SKM-1 treated with dmso at 0.1 percent for 144 hours (cell line): ENCODE measurements at regions not wholly inside any gene's neighbourhood (a gene's known extent, or its start where the extent isn't known, plus 50 kb on each side); places are given as distances from the start of the nearest gene placed in this dataset.

Experiments used
- DNase-seq: peaks from one replicate; lab custom pipeline; 2025; ENCODE audit not compliant: unreplicated experiment; lab: John Stamatoyannopoulos, UW

DNA sequence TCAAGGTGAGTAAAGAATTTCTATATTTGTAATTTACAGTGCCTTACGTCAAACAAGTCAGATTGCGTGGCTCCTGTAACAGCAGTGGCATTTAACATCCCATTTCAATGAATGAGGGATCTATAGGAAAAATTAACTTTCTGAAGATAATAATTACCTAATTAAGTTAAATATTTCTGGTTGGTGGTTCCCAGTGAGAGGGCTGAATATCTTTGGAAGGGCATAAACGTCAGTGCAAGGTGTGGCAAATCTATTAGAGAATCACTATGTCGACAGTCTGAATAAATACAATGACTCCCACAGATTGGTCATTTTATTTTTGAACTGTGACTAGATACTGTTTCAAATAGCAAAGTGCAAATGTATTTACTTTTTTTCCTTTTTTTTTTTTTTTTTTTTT is 80.0 kb downstream of the S1PR1 start:
- no peak for DNase-seq

DNA sequence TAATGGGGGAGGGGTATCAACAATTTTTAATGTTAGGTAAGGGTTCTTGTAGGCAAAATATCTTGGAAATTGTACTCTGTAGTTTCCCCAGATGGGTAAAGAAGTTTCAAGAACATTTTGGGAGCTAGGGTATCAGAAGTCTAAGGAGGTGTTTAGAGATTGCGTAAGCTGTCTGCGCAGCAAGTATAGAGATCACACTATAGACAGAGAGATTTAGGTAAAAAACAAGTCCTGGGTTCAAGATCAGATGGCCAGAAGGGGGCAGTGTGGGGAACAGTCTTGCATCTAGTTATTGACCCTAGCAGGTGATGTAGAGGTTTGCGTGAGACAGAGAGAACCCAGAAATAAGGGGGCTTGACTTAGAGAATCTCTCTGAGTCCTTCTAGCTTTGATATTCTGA is 80.8 kb downstream of the S1PR1 start:
- no peak for DNase-seq

DNA sequence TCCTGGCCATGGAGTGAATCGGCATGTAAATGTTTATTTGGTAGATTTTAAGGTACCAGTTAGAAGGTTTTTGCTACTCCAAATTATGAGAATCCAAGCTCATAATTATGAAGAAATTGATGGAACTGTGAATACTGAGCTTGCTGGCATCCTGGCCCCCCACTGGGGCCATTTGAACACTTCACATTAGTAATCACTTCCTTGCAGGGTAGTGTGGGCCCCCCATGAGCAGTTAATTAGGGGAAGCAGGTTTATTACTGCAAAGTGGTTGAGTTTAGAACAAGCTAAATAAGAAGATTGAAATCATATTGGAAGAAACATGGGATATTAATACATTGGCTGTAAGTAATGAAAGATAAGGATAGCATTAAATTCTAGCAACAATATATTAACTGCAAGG is 86.7 kb downstream of the S1PR1 start:
- no peak for DNase-seq

DNA sequence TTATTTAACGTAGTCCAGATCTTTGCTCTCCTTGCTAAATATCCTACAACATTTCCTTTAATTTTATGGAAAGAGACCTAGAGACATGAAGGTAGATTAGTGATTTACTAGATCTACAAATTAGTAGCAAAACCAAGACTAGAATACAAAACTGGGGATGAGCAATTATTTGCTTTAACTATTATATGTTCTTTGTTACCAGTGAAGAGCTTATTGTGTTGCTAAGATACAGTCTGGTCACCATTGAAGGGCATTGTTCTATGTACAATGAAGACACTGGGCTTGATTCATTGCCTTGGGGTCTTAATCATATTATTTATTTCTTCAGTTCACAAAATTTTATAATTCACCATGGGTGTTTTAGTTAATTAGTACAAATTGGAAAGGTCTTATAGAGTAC is 88.3 kb downstream of the S1PR1 start:
- DNase-seq: no peak

DNA sequence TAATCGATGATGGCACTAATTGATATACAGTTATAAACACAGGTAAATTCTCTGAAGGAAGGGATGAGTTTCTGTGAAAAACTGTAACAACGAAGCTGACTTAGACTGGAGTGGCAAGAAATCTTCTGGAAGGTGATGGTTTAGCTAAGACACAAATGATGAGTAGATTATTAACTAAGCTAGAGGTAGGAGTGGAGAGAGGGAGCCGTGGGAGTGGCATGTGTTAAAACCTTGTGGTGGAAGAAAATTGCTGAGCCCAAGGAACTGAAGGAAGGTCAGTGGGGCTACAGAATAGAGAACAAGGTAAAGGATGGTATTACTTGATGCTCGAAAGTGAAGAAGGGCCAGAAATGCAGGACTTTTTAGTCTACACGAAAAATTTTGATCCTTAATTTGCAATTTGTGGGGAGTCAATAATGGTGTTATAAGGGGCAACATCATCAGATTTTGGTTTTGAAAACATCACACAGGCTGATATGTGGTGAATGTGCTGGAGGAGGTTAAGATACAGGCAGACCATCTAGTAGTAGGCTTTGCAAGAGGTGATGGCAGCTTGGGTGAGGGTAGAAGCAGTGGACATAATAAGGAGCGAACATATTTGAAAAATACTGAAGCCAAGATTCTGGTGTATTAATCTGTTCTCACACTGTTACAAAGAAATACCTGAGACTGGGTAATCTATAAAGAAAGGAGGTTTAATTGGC is 93.8 kb downstream of the S1PR1 start:
- DNase-seq: no peak

DNA sequence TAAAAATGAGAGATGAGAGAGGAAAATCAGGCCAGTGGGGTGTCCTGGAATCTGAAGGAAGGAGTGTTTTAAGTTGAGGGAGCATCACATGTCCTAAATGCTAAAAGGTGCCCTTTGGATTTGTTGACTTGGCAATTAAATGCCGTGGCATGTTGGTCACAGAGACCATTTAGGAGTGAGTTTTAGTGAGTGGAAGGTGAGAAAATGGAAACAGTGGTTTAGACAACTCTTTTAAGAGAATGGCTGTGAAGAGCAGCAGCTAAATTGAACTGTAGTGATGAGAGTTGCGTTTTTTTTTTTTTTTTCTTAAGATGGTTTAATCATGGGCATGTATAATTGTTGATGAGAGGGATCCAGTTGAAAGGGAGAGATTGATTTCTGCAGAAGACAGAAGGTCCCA is 95.0 kb downstream of the S1PR1 start:
- no peak for DNase-seq

DNA sequence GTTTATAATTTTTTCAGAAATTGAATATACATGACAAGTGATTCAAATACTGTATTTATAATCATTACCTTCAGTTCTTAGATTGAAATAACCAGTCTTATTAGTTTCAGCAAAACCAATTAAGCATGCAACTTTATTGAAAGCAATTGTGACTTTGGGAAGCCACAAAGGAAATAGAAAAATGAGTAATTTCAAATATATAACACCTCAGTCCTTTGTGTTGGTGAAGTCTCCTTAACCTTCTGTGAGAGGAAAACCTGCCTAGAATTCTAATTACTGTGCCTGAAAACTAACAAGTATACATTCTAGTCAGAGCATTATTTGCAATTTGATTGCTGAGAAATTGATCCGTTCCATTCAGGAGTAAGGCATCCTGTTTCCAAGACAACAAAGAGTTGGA is 95.8 kb downstream of the S1PR1 start:
- no peak for DNase-seq

DNA sequence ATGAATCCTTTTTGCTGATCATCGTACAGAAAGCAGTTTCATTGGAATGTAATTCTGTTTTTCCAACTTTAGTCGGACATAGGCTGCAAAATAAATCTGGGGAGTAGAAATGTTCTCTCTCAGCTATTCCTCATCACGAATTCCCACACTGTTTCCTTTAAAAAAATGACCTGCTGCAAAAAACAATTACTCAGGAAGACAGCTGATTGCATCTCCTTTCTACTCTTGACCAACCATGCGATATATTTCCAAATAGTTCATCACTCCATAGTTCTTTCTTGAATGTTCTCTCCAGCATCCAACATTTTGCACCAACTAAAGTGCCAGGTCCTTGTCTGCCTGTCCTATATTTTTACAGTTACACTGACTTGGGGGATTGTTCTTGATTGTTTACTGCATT is 96.4 kb downstream of the S1PR1 start:
- DNase-seq: no peak

DNA sequence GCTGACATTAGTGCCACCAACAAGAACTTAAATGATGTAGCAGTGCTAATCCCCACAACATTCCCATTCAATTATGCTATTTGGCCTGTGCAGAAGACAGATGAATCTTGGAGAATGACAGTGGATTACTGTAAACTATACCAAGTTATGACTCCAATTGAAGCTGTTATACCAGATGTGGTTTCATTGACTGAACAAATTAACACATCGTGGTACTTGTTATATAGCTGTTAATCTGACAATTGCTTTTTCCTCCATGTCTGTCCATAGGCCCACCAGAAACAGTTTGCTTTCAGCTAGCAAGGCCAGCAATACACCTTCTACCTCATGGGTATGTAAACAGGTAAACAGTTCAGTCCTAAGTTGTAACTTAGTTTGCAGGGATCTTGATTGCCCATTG is 101.1 kb downstream of the S1PR1 start:
- DNase-seq: no peak

DNA sequence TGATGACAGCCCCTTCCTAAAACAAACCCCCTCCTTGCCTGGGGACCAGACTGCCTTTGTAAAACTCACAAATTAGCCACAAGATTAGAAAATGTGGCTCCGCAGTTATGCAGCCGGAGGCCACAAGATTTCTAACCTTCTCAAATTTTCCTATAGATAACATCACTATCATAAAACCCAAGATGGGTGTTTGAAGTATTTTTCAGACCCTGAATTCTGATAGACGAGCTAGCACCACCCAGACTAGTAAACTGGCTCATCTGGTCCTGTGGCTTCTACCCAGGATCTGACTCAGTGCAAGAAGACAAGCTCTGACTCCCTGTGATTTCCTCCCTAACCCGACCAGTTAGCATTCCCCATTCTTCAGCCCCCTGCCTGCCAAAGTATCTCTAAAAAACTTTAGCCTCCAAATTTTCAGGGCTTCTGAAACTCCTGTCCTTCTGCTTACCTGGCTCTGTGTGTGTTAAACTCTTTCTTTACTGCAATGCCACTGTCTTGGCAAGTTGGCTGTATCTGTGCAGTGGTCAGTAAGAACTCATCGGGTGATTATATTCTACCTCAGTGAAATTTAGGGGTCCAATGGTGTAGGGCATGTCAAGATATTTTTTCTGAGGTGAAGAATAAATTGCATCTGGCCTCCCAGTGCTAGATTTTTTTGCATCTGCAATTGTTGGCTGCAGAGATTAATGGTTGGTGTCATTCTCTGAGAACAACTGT is 102.1 kb downstream of the S1PR1 start:
- DNase-seq: no peak

DNA sequence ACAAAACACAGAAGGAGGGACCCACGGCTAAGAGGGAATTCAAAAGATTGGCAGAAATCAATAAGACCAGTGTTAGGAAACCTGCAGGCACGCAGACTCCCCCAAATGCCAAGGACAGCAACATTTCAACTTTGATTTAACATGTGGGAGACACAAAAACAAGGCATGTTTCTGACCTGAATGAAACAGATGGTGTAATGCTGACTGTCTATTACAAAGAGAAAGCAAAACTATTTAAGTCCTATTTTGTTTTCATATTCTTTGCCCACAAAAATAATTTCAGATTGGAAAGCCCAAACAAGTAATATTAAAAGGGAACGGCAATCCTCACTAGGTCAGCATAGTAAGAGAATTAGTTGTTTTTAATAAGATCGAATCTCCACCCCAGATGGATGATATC is 107.9 kb downstream of the S1PR1 start:
- no peak for DNase-seq

DNA sequence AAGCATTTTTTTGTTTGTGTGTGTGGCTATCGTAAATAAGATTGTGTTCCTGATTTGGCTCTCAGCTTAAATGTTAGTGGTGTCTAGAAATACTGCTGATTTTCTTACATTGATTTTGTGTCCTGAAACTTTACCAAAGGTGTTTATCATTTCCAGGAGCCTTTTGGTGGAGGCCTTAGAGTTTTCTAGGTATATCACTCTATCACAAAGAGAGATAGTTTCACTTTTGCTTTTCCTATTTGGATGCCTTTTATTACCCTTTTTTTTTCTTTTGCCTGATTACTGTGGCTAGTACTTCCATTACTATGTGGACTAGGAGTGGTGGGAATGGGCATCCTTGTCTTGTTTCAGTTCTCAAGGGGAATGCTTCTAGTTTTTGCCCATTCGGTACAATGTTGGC is 109.6 kb downstream of the S1PR1 start:
- no peak for DNase-seq

DNA sequence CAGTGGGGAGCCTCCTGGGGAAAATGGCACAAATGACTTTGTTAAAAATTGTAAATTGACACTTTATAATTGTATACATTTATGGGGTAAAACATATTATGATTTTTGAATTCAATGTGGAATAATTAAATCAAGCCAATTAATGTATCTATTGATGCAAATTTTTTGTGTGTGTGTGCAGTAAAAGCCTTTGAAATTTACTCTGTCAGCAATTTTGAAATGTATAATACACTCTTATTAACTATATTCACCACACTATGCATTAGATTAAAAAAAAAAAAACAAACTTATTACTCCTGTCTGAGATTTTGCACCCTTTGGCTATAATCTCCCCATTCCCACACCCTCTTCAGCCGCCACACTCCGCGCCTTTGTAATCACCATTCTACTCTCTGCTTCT is 119.2 kb downstream of the S1PR1 start:
- no peak for DNase-seq

DNA sequence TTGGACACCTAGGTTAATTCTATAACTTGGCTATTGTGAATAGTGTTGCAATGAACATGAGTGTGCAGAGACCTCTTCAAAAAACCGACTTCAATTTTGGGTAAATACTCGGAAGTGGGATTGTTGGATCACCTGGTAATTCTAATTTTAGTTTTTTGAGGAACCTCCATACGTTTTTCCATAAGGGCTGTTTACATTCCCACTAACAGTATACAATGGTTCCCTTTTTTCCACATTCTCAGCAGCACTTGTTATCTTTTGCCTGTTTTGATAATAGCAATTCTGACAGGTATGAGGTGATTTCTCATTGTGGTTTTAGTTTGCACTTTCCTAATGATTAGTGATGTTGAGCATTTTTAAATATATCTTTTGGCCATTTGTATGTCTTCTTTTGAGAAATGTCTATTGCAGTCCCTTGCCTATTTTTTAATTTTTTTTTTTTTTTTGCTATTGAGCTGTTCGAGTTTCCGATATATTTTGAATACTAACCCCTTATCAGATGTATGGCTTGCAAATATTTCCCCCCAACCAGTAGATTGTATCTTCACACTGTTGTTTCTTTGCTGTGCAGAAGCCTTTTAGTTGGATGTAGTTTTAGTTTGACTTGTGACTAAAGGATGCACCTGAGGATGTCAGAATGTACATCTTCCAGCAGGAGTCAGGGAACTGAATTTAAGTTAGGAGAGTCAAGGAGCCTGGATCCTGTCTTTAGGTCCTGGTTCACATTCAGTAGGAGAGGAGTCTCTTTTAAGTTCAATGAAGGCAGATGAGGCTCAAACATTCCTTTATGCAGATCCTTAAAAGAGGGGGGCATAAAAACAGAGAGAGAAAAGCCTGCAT is 120.0 kb downstream of the S1PR1 start:
- DNase-seq: no peak

DNA sequence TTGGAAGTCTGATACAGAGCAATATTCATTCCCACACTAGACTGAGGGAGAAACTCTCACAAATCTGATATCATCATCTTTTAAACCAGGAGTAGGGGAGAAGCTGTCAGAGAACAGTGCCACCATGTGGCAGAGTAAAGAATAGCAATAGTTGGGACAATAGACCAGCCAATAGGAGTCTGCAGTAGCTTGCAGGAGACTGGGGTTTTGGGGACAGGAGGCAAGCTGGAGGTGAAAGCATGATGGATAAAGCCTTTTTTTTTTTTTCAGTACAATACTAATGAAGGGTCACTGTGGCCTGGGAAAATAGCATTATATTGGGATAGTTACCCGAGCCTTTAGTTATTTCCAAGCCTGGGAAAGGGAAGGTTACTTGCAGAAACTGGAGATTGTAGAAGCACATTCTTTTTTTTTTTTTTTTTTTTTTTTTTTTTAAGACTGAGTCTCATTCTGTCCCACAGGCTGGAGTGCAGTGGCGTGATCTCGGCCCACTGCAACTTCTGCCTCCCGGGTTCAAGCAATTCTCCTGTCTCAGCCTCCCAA is 120.7 kb downstream of the S1PR1 start:
- DNase-seq: peak; percentile 73

DNA sequence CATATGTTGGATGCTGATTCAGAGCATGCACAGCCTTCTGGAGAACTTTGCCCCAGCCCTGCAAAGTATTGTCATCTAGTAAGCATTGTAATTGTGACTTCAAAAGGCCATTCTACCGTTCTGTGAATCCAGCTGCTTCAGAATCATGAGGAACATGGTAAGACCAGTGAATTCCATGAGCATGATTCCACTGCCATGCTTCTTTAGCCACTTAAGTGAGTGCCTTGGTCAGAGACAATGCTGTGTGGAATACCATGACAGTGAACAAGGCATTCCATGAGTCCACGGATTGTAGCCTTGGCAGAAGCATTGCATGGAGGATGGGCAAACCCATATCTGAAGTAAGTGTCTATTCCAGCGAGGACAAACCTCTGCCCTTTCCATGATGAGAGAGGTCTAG is 123.7 kb downstream of the S1PR1 start:
- DNase-seq: no peak

DNA sequence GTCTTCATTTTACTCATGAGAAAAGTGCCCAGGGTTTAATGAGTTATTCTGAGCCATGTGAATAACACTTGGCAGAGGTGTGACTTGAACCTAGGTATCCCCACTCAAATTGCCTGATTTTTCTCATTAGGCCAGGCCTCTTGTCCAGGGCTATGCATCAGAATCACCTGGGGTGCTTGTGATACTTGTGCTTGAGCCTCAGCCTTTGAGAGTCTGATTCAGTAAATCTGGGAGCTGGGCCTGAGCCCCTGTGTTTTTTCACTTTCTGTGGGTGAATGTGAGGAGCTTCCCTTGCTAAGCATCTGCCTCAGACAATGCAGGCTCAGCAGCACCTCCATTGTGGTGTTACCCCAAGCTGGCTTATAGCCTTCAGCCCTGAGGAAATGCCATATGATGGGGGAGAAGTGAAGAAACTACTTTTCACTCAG is 127.1 kb downstream of the S1PR1 start:
- no peak for DNase-seq

DNA sequence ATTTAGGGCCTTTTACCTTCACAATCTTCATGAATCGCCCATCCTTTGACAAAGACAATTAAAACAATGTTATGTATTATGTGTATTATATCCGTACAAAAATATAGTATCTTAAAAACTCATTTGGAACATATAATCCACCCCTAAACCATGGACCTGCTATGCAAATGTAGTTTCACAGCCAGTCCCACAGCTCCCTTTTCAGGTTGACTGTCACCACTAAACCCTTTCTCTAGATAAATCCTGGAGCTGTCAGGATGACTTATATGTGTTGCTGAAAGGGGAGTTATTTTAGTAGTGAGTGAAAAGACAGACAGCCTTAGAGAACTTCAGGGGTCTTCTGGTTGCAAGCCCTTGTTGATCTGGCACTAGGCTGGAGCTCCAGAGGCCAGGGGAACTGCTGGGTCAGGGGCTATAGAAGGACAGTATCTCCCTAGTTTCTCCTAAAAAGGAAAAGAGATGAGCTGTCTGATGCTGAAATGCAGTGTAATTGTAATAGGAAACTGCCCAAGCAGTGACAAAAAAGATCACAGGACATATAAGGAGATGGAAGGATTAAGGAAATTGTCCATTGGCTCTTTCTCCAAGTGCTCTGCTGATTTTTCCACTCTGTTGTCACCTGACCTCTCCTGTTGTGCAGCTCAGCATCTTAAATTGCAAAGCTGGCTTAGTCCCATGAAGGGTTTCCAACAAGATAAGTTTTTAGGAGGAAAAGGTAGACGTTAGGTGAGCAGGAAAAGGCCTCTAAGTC is 127.7 kb downstream of the S1PR1 start:
- no peak for DNase-seq

DNA sequence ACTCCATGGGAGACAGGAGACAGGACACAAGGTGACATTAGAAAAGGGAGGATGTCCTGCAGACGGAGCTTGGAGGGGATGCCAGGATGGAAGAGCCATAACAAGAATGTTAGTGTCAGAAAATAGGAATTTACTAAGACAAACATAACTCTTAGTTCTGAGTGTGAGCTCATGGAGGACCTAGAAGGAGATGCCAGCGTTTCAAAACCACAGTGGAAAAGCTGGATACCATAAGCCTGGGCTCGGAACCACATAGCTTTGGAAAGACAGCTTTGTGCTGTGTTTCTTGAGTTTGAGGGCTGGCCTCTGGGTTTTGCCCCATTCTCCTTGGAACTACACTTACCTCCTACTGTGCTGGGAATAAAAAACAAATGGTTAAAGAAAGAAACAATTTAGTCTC is 128.4 kb downstream of the S1PR1 start:
- DNase-seq: no peak

DNA sequence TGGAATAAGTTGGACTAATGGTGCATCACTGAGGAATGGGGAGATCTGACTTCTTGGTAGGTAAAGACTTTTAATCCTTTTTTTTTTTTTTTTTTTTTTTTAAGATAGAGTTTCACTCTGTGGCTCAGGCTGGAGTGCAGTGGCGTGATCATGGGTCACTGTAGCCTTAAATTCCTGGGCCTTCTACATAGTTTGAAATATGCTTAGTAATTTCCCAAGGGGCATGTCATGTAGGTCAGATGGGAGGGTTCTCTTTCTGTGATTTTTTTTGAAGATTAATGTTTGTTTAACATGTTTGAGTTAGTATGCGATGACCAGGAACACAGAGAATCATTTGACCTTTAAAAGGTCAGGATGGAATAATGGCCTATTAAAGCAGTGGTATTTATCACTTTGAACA is 129.1 kb downstream of the S1PR1 start:
- no peak for DNase-seq
